NCI-H2107 treated with DMSO at 0.1 percent for 48 hours (cell line): ENCODE measurements at regions not wholly inside any gene's neighbourhood (a gene's known extent, or its start where the extent isn't known, plus 50 kb on each side); places are given as distances from the start of the nearest gene placed in this dataset.

ENCODE experiments used
- DNase-seq: peaks from one replicate; lab custom pipeline; 2025; ENCODE audit not compliant: unreplicated experiment; lab: John Stamatoyannopoulos, UW

DNA sequence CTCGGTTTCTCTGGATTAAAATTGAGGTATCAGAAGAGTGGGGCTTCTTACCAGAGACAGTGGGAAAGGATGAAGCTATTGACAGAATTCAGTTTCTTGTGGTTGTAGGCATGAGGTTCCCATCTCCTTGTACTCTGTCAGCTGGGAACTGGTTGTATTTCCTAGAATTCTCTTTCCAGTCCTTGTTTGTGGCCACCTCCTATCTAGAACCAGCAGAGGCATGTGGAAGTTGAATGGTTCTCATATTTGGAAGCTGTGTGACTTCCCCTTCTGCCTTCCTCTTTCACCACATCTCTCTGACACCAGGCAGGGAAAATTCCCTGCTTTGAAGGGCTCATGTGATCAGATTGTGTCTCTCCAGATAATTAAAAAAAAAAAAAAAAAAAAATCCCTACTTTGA, 457.7 kb upstream of the ADAMTS5 start:
- DNase-seq: no peak

DNA sequence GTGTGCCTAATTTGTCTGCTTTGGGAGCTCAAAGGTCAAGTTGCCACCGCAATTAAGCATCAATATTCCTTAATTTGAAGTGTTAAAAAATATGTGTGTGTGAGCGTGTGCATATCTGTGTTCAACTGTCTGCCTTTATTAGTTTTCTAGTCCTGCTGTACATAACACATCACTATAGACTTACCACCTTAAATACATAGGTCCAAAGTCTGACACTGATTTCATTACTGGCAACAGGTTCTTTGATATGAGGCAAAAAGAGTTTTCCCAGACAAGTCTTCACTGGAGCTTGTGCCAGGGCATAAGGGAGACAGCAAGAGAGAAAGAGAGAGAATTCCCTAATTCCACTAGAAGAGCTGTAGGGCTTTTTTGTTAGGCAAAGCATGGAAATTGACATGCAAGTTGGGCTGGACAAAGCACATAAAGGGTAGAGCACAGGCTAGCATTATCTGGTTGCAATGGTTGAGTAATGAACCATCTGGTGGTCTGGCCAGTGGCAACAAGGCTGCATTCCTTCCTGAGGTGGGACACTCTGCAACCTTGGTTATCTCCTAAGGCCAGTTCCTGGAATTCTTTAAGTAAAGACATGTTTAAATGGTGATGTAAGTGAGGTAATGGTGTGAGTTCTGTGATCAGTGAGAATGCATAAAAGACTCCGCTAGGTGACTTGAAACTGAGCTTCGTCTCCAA, 457.2 kb upstream of the ADAMTS5 start:
- DNase-seq: no peak

DNA sequence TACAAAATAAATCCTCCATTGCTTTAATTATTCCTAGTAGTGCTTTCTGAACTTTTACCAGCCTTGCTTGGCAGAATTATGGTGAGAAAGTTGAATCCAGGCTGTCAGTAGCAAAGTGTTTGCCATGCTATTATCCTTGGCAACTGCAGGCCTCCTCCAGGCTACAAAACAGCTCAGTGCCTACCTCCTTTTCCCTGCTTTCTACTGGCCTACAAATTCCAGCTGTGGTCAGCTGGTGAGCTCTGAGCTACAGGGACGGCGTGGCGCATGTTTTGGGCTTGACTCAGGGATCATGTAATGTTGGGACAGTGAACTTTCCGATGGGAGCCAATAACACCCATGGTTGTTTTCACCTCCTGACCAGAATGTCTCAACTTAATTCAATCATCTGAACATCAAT, 456.1 kb upstream of the ADAMTS5 start:
- DNase-seq: no peak

DNA sequence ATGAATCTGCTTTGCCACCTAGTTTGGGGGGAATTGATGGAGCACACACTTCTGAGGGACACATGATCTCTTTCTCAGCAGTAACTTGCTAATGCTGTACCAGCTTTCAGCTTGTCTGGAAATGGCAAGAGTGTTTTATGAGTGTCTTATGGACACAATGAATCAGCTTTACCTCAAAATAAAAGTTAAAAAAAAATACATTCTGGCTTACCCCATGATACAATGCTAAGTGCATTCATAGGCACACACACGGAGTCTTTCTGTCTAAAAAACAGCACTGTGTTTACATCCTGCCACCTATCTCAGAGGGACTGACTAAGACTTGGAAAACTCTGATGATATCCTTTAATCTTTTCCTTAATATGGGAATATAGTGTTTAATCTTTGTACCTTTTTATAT, 455.5 kb upstream of the ADAMTS5 start:
- no peak for DNase-seq

DNA sequence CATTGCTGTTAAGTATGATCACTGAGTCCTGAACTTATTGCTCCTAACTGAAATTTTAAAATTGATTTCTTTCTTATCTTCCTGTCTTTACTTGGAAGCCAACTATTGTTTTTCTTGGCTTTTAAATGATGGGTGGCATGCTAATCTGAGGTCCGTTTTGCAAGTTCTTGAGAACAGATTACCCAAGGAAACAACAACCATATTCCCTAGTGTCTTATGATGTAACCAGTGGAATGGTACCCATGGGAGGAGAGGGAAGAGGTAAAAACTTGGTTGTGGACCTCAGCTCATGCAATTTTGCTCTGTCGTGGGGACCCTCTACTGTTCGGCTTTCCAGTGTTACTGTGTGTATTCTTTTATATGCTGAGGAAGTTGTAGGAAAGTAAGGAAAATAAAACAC, 454.8 kb upstream of the ADAMTS5 start:
- no peak for DNase-seq

DNA sequence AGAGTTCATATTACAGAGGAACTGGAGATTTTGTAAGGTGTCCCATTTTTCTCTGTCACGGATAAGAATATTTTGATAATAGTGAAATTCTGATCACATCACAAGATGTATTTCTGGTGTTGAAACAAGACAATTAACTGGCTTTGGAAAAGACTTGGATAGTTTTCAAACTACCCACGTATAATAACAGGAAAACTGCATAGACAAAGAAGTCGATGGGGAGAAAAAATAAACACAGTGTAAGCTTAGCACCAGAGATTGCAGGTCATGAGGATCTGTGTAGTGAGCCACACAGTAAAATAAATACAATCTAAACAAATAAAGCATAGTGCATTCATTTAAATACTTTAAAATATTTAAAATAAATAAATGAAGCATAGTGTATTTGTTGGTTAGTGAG, 452.3 kb upstream of the ADAMTS5 start:
- no peak for DNase-seq

DNA sequence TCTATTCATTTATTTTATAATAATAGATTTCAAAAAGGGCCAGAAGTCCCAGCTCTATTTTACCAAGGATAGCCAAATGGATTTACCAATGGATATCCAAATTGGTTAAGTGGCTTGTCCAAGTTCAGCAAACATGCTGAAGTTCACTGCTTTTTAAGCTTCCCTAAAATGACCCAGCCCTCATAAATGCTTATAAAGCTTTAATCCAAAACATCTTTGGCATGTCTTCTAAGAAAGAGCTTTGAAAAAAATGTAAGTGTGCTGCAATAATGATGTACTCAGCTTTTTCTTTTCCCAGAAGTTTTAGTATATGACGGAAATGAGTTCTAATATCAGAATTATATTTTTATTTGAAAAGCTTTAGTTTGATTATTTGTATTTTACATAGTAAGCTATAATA, 451.5 kb upstream of the ADAMTS5 start:
- no peak for DNase-seq

DNA sequence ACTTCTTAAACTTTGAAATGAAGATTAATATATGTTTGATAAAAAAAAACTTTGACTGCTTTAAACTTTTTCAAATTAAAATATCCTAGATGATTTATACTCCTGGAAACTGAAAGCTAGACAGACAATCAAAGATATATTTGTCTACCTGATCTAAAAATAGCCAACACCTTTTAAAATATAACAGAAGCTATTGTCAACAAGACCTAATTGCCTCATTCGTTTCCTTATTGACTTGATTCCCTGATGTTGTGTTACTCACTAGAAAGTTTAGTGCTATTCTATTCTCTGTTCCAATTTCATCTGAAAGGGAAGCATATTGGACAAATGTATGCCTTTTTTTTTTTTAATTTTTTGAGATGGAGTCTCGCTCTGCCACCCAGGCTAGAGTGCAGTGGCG, 445.6 kb upstream of the ADAMTS5 start:
- DNase-seq: no peak

DNA sequence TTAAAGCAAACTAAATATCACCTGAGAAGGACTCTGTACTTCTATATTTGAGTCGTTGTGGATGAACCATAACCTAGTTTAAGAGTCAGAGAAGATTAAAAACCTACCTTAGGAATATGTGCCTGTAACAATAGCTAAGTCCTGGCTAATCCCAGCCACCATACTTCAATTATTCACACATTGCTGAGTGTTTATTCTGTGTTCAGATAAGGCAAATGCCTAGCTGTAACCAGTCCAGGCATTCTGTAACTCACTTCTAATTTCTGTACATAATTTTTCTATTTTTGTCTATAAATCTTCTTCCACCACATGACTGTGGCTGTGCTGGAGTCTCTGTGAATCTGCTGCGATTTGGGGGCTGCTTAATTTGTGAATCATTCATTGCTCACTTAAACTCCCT, 441.9 kb upstream of the ADAMTS5 start:
- DNase-seq: no peak

DNA sequence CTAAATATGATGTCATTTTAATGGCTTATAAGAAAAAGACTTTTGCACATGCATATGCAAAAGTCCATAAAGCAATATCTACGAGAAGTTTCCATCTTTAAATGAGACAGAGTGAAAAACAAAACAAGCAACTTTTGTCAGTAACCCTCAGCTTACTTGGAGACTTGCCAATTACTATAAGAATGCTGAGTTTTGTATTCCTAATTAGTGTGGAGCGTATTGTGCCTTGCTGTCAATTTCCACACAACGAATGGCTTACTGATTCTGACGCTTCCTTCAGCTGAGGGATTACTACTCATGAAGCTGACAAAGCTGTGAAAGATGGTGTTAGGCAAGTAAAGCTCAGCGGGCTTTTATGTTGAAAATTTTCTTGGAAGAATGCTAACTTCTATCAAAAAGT, 440.4 kb upstream of the ADAMTS5 start:
- no peak for DNase-seq

DNA sequence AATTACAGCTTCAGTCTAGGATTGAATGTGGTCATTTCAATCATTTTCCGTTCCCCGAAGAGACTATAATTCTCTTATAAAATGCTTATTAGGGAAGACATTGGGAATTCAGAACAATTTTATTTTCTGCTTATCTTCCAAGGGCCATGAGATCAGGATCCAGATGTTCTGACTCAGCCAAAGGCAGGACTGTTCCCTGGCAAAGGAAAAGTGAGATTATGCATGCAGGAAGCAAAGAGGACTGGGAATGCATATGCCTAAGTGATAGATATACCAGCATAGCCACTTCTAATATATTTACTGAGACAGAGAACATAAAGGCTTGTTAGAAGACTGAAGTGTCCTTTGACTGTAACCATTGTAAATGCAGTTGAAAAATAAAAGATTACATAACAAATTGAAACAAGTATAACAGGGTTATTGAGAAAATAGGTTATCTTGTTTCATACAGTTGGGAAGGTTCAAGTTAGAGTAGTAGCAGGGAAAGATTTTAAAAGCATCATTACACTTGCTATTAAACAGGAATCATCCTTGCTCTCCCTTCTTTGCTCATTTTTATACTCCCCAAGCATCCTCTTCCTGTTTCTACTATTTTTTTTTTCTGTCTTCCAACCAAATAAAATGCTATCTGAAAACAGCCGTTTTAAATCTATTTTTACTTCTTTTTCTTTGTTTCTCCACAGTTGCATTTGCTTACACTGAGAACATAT, 439.6 kb upstream of the ADAMTS5 start:
- DNase-seq: no peak

DNA sequence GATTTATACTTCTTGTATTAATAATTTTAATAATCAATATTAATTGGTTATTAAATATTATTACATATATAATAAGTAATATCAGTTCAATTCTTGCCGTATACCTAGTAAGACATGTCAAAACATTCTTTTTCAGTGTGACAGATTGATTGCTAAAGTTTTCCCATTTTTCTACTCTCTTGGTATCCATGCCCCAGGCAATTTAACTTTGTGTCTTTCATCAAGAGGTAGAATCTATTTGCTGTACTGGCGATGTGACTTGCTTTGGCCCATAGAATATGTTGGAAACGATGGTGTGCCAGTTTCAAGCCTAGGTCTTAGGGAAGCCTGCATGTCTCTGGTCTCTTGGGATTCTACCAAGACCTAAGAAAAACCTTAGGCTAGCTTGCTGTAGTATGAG, 436.1 kb upstream of the ADAMTS5 start:
- DNase-seq: no peak

DNA sequence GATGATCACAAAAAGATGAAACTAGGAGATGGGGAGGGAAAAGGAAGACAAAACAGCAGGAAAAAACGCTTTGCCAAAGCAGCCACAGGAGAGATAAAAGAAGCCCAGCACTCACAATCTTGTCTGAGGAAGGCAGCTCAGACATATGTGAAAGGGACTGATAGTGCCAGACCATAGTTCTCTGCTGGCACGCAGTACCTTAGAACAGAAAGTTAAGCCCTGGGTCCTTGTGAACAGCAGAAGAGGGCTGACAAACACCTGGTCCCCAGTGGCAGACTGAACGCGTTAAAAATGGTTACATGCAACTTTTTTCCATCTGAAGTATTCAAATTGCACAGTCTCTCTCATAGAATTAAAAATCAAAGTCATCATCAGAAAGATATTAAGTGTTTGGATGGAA, 433.2 kb upstream of the ADAMTS5 start:
- no peak for DNase-seq

DNA sequence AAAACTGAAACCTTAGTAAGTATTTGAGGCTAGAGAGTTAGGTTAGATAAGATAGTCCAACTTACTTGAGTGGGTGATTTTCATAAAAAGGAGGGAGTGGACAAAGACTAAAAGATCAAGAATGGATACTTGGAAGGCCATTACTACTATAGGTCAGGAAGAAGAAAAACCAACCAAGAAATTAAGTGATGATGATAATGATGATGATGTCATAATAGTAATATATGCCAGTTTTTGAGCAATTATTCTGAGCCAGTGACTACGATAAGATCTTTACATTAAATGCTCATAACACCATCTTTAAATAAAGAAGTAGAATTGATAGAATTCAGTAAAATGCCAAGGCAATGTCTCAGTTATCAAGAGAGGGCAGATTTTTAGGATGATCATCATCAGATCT, 430.7 kb upstream of the ADAMTS5 start:
- no peak for DNase-seq

DNA sequence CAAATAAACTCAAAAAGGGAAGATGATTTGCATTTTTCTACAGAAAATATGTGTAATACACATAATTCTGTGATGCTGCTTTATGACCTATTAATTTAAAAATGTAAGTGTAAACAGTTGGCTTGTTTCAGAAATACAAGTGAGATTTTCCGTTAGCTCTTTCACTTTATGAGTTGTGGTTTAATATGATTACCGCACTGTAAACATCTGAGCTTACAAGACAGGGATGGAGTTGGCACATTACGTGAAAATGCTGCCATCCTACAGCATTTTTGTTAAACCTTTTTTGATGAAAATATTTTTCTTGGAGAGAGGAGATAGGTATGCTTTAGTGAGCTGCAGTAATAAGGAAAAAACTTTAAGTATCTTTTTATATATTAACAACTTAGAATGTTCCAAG, 426.8 kb upstream of the ADAMTS5 start:
- no peak for DNase-seq

DNA sequence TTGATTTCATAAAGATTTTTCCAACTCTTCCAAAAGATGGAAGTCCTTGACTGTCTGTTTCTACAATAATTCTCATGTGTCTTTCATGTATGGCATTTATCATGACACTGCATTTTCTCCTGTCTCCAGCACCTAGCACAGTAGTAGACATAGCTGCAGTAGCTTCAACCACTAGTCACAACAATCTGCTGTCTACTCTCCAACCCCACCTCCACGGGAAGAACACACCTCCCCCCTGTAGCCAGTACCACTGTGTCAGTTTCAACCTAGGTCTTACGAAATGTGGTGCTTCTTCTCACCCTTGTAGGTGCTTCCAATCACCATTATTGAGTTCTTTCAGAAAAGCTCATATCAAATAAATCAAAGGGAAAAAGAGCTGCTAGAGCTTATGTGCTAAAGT, 425.1 kb upstream of the ADAMTS5 start:
- no peak for DNase-seq

DNA sequence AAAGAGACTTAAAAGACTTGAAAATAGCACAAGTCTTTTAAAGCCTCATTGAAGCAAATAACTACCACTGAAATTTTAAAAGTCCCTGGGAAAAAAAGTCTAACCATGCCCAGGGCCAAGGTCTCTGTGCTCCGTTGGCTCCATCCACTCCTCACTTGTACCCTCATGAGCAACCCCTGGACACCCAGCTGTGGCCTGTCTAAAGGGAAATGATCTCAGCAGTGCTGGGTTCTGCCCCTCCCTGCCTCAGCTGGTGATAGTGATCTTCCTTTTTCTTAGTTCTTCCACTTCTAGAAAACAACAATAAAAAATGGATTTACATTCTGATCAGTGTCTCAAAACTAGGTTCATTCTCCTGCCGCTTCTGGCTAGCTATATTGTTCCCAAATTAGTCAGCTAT, 423.5 kb upstream of the ADAMTS5 start:
- DNase-seq: no peak

DNA sequence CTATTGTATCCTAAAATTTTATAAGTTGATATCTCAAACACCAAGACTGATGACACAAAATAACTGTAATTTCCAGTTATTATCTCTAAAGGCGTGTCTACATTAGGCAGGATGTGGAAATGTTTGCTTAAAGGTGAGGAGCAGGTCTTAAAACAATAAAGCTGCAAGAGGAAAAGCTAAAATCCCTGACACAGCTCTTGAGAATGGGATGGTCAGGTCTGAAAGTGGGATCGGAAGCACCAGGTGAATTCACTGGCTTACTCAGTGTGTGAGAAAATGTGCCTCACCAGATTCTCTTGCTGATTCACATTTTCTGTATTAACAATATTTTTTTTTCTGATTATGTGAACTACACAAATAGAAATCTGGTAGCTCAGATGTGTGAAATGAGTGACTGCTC, 421.9 kb upstream of the ADAMTS5 start:
- DNase-seq: no peak

DNA sequence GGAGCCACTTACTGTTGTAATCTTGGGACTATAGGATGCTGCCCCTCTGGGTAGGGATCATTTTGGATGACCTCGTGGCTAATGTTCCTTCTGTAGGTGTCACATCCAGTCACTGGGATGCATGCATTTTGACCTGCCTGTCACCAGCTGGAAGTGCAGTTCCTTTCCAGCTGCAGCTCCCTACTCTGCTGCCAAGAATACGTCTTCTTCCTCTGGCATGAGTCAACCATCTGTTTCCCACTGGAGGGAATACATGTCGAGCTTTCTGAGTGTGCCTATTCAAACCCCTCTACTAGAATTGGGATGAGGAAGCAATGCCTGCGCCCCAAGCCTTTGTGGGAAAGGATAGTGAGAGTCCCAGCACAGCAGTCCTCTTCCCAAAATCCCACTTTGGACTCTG, 415.5 kb upstream of the ADAMTS5 start:
- no peak for DNase-seq

DNA sequence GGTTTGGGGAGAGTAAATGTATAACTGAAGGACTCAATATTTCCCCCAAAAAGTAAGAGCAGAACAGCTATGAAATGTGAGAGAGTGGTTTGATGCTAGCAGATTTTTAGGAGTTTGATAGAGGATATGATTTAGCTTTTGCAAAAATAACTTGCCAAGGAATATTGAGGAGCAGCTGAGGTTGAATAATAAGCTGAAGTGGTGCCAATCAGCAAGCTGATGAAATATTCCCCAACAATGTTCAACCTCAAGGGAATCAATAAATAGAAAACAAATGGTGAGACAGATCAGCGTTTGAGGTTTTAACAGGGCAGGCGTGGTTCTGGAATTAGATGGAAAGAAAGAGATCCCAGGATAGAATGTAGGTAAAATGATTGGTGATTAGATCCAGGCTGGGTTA, 413.4 kb upstream of the ADAMTS5 start:
- no peak for DNase-seq

DNA sequence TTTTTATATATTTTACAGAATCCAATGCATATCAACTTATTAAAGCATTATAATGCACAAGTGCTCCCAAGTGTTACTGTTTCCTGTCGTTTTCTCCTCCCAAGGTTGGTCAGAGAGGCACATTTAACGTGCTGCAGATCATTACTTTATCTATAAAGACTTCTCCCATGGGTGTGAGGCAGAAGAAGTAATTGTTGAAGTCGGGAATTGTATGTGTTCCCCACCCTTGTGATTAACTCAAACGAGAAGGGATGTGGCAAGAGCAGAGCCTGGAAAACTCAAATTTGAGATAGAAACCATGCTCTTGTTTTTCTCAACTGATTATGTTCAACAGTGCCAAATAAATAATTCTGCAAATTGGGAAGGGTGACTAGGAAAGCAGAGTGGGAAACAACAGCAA, 412.5 kb upstream of the ADAMTS5 start:
- DNase-seq: no peak

DNA sequence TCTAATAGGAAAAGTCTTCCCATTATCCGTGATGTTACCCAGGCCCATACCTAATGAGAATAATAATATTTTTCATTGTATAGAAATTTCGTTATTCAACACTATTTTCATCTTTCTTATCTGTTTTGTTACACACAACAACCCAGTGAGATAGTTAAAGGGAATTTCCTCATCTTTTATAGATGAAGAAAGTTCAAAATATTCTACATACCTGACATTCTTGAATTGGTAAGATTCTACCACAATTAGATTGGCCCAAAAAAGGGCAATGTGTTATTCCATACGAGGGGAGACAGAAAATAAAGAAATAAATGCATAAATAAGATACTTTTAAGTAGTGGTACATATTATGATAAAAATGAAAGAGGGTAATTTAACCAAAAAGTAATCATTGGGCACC, 405.5 kb upstream of the ADAMTS5 start:
- DNase-seq: no peak

DNA sequence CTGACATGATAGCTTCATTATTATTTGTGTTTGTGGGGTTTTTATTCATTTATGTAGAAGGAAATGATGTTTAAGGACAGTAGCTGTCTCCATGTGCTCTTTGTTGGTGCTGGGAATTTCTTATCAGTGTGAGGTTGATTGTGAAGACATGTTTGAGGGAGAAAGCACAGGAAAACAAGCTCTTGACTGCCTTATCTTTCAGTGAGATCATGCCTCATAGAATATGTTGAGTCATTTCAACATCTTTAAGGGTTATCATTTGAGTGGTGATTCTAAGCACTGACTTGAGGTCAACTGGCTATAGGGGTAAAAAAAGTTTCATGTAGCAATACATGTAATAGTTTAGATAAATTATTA, 405.1 kb upstream of the ADAMTS5 start:
- no peak for DNase-seq
